ENCODE measurements at regions not wholly inside any gene's neighbourhood (a gene's known extent, or its start where the extent isn't known, plus 50 kb on each side); places are given as distances from the start of the nearest gene placed in this dataset.
"Not testable (repeated sequence)": the region's sequence is repeated elsewhere in the genome, so short reads cannot be mapped to it uniquely, and the experiment has no call there.

DNA sequence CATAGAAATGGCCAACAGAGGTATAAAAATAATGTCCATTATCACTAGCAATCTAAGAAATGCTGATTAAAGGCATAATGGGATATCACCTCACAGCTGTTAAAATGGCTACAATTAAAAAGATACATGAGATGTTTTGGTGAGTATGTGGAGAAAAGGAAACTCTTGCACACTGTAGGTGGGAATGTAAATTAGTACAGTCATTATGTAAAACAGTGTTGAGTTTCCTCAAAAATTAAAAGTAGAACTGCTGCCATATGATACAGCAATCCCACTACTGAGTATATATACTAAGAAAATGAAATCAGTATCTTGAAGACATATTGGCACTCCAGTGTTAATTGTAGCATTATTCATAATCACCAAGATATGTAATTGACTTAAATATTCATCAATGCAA, 982.2 kb upstream of the EPHA6 start (continued):
- TF ChIP-seq, protein P1, sequence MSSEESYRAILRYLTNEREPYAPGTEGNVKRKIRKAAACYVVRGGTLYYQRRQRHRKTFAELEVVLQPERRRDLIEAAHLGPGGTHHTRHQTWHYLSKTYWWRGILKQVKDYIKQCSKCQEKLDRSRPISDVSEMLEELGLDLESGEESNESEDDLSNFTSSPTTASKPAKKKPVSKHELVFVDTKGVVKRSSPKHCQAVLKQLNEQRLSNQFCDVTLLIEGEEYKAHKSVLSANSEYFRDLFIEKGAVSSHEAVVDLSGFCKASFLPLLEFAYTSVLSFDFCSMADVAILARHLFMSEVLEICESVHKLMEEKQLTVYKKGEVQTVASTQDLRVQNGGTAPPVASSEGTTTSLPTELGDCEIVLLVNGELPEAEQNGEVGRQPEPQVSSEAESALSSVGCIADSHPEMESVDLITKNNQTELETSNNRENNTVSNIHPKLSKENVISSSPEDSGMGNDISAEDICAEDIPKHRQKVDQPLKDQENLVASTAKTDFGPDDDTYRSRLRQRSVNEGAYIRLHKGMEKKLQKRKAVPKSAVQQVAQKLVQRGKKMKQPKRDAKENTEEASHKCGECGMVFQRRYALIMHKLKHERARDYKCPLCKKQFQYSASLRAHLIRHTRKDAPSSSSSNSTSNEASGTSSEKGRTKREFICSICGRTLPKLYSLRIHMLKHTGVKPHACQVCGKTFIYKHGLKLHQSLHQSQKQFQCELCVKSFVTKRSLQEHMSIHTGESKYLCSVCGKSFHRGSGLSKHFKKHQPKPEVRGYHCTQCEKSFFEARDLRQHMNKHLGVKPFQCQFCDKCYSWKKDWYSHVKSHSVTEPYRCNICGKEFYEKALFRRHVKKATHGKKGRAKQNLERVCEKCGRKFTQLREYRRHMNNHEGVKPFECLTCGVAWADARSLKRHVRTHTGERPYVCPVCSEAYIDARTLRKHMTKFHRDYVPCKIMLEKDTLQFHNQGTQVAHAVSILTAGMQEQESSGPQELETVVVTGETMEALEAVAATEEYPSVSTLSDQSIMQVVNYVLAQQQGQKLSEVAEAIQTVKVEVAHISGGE (tag by site-specific recombination; conservative IDR thresholded peaks at IDR 0.05; ENCODE audit: low read depth): no peak
- TF ChIP-seq KLF8 (tag by site-specific recombination; IDR thresholded peaks at IDR 0.05) (no peak), ZNF843 (tag by site-specific recombination; IDR thresholded peaks at IDR 0.05) (no peak), ZNF214 (tag by site-specific recombination; IDR thresholded peaks at IDR 0.05; ENCODE audit: borderline replicate concordance) (no peak), OSR2 (tag by site-specific recombination; IDR thresholded peaks at IDR 0.05) (no peak)
- TF ChIP-seq, protein P2, sequence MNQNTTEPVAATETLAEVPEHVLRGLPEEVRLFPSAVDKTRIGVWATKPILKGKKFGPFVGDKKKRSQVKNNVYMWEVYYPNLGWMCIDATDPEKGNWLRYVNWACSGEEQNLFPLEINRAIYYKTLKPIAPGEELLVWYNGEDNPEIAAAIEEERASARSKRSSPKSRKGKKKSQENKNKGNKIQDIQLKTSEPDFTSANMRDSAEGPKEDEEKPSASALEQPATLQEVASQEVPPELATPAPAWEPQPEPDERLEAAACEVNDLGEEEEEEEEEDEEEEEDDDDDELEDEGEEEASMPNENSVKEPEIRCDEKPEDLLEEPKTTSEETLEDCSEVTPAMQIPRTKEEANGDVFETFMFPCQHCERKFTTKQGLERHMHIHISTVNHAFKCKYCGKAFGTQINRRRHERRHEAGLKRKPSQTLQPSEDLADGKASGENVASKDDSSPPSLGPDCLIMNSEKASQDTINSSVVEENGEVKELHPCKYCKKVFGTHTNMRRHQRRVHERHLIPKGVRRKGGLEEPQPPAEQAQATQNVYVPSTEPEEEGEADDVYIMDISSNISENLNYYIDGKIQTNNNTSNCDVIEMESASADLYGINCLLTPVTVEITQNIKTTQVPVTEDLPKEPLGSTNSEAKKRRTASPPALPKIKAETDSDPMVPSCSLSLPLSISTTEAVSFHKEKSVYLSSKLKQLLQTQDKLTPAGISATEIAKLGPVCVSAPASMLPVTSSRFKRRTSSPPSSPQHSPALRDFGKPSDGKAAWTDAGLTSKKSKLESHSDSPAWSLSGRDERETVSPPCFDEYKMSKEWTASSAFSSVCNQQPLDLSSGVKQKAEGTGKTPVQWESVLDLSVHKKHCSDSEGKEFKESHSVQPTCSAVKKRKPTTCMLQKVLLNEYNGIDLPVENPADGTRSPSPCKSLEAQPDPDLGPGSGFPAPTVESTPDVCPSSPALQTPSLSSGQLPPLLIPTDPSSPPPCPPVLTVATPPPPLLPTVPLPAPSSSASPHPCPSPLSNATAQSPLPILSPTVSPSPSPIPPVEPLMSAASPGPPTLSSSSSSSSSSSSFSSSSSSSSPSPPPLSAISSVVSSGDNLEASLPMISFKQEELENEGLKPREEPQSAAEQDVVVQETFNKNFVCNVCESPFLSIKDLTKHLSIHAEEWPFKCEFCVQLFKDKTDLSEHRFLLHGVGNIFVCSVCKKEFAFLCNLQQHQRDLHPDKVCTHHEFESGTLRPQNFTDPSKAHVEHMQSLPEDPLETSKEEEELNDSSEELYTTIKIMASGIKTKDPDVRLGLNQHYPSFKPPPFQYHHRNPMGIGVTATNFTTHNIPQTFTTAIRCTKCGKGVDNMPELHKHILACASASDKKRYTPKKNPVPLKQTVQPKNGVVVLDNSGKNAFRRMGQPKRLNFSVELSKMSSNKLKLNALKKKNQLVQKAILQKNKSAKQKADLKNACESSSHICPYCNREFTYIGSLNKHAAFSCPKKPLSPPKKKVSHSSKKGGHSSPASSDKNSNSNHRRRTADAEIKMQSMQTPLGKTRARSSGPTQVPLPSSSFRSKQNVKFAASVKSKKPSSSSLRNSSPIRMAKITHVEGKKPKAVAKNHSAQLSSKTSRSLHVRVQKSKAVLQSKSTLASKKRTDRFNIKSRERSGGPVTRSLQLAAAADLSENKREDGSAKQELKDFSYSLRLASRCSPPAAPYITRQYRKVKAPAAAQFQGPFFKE (tag by site-specific recombination; IDR thresholded peaks at IDR 0.05; ENCODE audit: borderline replicate concordance): no peak

GRCh38 chr3:95860628-95861027, 953.8 kb upstream of the EPHA6 start:
- H3K9me3 ChIP-seq (ENCODE audit: control insufficient read depth, insufficient read depth, low read depth, low read length); H3K4me3 ChIP-seq (ENCODE audit: low read depth, low read length); H3K36me3 ChIP-seq (ENCODE audit: control insufficient read depth in 2 of 2, insufficient read depth in 1 of 2, low read length in 2 of 2); POLR2A ChIA-PET; H3K4me1 ChIP-seq (ENCODE audit: control insufficient read depth, insufficient read depth, low read length); H3K27ac ChIP-seq (ENCODE audit: extremely low read depth, low read depth, low read length); CTCF ChIA-PET: not testable (repeated sequence)

- no peak for TF ChIP-seq ZNF24 (tag by site-specific recombination; IDR thresholded peaks at IDR 0.05)
- TF ChIP-seq ZNF555 (tag by site-specific recombination; conservative IDR thresholded peaks at IDR 0.05): no peak
- no peak for TF ChIP-seq ZNF266 (tag by site-specific recombination; IDR thresholded peaks at IDR 0.05; ENCODE audit: low read depth)
- TF ChIP-seq, protein P3, sequence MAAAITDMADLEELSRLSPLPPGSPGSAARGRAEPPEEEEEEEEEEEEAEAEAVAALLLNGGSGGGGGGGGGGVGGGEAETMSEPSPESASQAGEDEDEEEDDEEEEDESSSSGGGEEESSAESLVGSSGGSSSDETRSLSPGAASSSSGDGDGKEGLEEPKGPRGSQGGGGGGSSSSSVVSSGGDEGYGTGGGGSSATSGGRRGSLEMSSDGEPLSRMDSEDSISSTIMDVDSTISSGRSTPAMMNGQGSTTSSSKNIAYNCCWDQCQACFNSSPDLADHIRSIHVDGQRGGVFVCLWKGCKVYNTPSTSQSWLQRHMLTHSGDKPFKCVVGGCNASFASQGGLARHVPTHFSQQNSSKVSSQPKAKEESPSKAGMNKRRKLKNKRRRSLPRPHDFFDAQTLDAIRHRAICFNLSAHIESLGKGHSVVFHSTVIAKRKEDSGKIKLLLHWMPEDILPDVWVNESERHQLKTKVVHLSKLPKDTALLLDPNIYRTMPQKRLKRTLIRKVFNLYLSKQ (tag by site-specific recombination; IDR thresholded peaks at IDR 0.05; ENCODE audit: borderline replicate concordance): no peak
- TF ChIP-seq ZNF624 (tag by site-specific recombination; IDR thresholded peaks at IDR 0.05): no peak
- TF ChIP-seq ZBTB7A (tag by site-specific recombination; IDR thresholded peaks at IDR 0.05; ENCODE audit: low read depth): no peak
- TF ChIP-seq ZNF221 (tag by site-specific recombination; IDR thresholded peaks at IDR 0.05; ENCODE audit: borderline replicate concordance): no peak
- no peak for TF ChIP-seq ZNF488 (tag by site-specific recombination; IDR thresholded peaks at IDR 0.05)
- TF ChIP-seq ZNF600 (tag by site-specific recombination; IDR thresholded peaks at IDR 0.05): no peak
- TF ChIP-seq ZNF768 (tag by site-specific recombination; IDR thresholded peaks at IDR 0.05): no peak
- no peak for TF ChIP-seq ZNF280D (tag by site-specific recombination; IDR thresholded peaks at IDR 0.05)
- no peak for TF ChIP-seq ZNF654 (tag by site-specific recombination; IDR thresholded peaks at IDR 0.05; ENCODE audit: low read depth)
- Histone ChIP-seq H3K36me3 (ENCODE audit: control insufficient read depth in 2 of 2, insufficient read depth in 1 of 2, low read length in 2 of 2) (no peaks in the 10 kb centered on the region), H3K9me3 (ENCODE audit: control insufficient read depth, insufficient read depth, low read depth, low read length) (no peaks in the 10 kb centered on the region), H3K4me3 (ENCODE audit: low read depth, low read length) (no peak overlapping the region), H3K4me1 (ENCODE audit: control insufficient read depth, insufficient read depth, low read length) (no peaks in the 10 kb centered on the region), H3K27ac (ENCODE audit: extremely low read depth, low read depth, low read length) (no peak overlapping the region)
- POLR2A ChIA-PET: no interaction called here
- CTCF ChIA-PET: no interaction called here
Observed at GRCh38 chr3:95883801-95884200, 930.6 kb upstream of the EPHA6 start.

Measured in HEK293 (cell line).